Endothelial cell of umbilical vein (primary cell): ENCODE measurements at regions not wholly inside any gene's neighbourhood (a gene's known extent, or its start where the extent isn't known, plus 50 kb on each side); places are given as distances from the start of the nearest gene placed in this dataset.

Source experiments
- POLR2A ChIP-seq: IDR thresholded peaks from 2 replicates; pipeline ENCODE4 v1.6.1; 2012; ENCODE audit warnings: low read depth, mild to moderate bottlenecking, control low read depth, low read length
- TF ChIP-seq, protein P1 (sequence below), 2 donors: IDR thresholded peaks; 1 replicate in 1 of 2; 2 replicates in 1 of 2; pipeline ENCODE4 v1.5.1; 2011; ENCODE audit warnings: low read length in 2 of 2, mild to moderate bottlenecking in 2 of 2, moderate library complexity in 2 of 2, control low read depth in 1 of 2, inconsistent platforms in 1 of 2, low read depth in 1 of 2; ENCODE audit not compliant: insufficient read depth in 1 of 2; ENCODE audit errors: extremely low read depth in 1 of 2

DNA sequence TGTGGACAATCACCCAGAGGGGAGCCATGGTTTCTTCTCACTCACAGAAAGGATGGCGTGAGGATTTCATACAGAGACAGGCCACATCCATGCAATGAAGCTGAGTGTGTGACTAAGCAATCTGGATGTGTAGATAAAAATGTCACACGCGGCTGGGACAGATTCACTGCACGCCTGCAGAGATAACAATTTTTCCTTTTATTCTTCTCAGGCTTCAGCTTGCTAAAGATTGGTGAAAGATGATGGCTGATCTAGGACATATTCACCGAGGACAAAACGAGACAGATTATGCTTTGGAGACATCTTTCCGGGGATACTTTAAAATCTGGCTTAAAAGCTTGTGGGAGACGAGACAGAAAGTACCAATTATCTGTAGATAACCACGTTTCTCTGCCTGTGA, 313.9 kb upstream of the TRPC7 start:
- no peak for TF ChIP-seq POLR2A
- TF ChIP-seq, protein P1, sequence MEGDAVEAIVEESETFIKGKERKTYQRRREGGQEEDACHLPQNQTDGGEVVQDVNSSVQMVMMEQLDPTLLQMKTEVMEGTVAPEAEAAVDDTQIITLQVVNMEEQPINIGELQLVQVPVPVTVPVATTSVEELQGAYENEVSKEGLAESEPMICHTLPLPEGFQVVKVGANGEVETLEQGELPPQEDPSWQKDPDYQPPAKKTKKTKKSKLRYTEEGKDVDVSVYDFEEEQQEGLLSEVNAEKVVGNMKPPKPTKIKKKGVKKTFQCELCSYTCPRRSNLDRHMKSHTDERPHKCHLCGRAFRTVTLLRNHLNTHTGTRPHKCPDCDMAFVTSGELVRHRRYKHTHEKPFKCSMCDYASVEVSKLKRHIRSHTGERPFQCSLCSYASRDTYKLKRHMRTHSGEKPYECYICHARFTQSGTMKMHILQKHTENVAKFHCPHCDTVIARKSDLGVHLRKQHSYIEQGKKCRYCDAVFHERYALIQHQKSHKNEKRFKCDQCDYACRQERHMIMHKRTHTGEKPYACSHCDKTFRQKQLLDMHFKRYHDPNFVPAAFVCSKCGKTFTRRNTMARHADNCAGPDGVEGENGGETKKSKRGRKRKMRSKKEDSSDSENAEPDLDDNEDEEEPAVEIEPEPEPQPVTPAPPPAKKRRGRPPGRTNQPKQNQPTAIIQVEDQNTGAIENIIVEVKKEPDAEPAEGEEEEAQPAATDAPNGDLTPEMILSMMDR (IDR thresholded peaks at IDR 0.05; ENCODE audit: extremely low read depth in 1 of 2, insufficient read depth in 1 of 2, low read depth in 1 of 2, low read length in 2 of 2): no peak
